HG03521 (cell line): ENCODE measurements at regions not wholly inside any gene's neighbourhood (a gene's known extent, or its start where the extent isn't known, plus 50 kb on each side); places are given as distances from the start of the nearest gene placed in this dataset.

ENCODE experiments used
- ATAC-seq: cut with Tn5 transposase; IDR thresholded peaks from one replicate; pipeline ENCODE4 v1.9.1; 2021; ENCODE audit warnings: mild to moderate bottlenecking, moderate library complexity; ENCODE audit not compliant: unreplicated experiment

- no peak for ATAC-seq
Observed at GRCh38 chr2:34070196-34070595, 471.1 kb upstream of the FAM98A start.

- ATAC-seq: no peak
Observed at GRCh38 chr2:34069604-34070003, 470.5 kb upstream of the FAM98A start.

DNA sequence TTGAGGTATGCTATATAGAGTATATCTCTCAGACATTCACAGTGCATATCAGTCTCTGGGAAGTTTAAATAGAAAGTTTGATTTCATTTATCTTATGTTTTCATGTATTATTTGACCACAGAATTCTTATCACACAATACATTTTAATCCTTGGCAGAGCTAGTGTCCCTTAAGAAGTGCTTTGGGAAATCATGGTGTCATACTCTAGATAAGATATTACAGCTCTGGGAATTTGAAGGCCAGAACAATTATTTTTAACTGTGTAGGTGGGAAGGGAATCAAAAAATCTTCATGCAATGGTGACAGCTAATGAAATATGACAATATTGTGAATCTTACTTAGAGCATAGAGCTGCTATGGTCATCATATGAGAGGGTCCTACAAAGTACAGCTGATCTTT lies 451.3 kb upstream of the FAM98A start:
- ATAC-seq: no peak

GRCh38 chr2:34045101-34045655 lies 446.1 kb upstream of the FAM98A start:
- no peak for ATAC-seq

DNA sequence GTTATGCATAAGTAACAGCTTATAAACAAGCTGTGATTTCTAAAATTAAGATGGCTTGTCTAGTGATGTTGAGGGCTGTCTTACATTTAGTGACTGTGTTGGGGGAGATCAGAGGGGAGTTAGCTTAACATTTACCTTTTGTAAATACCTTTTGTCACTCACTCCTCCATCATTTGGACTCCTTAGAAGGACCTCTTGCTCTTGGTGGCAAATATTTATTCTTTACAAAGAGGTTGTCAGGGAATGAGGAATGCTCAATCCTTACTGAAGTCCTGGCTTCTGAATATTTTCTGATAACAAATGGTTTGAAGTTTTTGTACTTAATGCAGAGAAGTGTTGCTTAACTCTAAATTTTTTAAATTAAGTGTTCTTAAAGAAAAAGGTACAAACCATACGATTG lies 438.8 kb upstream of the FAM98A start:
- no peak for ATAC-seq

DNA sequence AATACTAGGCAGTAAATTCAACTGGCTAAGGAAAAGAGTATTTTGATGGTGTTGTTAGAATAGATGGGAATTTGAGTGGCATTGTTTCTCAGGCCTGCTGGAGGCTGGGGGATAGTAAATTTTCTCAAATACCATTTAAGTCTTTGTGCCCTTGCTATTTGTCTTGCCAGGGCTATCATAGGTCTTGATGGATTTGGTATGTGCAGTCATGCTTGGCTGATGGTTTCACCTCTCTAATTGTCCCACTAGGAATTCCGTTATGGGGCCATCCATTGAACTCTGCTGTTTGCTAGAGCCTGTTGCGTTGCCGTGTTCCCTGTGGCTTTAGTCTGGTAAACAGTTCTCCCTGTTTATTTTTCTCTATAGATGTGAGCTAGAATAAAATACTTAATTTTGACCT lies 438.1 kb upstream of the FAM98A start:
- no peak for ATAC-seq

GRCh38 chr2:34031097-34031496 lies 432.0 kb upstream of the FAM98A start:
- no peak for ATAC-seq

GRCh38 chr2:34030273-34030672 lies 431.2 kb upstream of the FAM98A start:
- ATAC-seq: no peak

GRCh38 chr2:34029073-34029472 lies 430.0 kb upstream of the FAM98A start:
- ATAC-seq: no peak

DNA sequence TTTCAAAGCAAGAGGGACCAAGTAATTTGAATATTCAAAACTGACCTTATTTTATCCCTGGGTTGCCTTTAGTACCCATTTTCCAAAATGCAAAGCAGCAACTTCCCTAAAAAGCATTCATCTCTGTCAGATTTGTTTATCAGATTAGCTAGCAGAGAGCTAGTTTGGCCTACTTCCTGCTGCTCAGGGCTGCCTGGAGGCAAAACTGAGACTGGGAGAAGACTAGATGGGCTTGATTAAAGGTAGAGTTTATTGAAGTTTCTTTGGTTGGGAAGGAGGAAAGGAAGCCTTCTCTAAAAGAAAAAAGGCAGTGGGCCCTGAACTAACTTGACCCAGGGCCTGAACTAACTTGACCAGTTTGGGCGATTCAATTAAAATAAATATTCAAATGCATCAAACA lies 426.1 kb upstream of the FAM98A start:
- ATAC-seq: no peak

DNA sequence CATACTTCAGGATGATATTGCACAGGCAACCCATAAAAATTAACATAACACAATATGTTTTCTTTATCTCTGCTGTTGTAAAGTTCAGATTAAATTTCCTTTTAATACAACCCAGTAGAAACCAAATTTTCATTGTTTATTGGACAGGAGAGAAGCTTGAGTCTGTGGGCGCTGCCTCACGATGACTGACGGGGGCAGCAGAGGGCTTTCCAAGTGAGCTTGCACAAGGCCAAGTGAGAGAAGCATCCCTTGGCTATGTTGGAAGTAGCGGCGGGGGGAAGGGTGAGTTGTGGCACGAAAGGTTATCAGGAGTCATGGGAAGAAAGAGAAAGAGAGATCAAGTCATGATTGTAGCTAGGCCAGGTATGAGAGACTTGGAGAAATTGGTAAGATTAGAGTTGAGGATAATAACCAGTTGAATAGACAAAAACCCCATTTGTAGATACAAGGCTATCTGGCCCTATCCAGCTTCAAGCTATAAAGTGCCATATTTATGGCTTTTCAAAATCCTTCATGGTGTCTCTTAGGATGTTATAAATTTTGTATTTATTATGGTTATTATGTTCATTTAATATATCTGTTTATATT lies 413.7 kb upstream of the FAM98A start:
- ATAC-seq: no peak

- no peak for ATAC-seq
Observed at GRCh38 chr2:34011684-34012083, 412.6 kb upstream of the FAM98A start.

DNA sequence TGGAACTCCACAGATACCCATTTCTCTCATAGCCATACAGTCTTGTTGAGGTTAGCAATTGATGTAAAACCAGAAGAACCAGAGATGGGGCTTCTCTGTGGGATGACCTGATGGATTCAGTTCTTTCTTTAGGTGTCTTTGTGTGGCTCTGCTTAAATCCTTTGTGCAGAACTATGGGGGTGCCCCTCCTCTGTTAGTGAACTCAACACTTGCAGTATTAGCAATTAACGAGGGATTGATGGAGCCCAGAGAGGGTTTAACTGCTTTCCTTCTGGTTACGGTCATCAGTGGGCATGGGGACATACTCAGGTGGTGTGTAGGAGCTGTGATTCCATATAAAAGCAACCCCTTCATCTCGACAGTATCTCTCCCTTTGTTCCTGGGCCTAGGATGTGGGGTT lies 406.8 kb upstream of the FAM98A start:
- no peak for ATAC-seq

DNA sequence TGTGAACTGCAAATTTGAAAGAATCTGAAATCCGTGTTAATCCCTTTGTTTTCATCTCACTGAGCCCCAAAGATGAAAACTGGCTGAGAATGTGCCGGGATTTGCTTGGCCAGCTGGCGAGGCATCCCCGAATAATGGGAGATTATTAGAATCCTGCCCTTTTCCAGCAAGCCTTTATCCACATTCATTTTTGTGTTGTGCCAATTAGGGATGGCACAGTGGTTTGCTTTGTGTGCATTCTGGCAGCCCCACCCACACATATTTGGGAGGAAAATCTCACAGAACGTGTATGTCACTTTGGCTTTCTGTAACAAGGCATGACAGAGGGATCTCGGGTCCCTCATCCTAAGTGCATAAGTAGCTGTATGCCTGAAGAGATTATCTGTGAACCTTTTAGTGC lies 405.8 kb upstream of the FAM98A start:
- no peak for ATAC-seq

DNA sequence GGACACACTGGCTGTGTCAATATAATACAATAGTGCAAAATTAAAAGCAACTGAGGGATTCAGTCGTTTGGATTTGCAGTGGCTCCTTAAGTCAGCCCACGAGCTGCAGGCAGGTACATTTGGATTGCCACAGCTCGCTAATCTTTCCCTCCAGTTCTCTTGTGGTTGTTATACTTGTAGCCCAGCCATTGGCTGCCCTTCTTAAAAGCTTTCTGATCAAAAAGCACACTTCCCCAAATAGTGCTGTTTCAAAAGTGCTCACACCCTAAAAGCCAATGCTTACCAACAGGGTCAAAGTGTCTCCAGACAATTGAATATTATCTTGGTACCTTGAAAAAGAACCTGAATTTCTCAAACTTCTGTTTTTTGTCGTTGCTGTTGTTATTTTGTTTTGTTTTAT lies 404.7 kb upstream of the FAM98A start:
- ATAC-seq: no peak

DNA sequence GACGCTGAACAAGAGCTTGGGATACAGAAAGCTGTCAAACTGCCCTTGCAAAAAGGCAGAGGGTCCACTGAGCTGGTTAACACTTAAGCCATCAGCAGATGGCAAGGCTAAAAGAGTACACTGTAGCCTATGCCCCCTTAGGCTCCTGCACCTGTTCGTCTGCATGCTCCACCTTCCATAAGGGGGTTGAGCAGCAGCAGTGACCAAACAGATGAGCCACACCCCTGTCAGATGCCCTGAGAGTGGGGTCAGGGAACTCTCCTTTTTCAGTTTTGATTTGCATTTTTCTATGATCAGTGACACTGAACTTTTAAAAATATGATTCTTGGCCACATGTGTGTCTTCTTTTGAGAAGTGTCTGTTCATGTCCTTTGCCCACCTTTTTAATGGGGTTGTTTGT lies 402.5 kb upstream of the FAM98A start:
- no peak for ATAC-seq

DNA sequence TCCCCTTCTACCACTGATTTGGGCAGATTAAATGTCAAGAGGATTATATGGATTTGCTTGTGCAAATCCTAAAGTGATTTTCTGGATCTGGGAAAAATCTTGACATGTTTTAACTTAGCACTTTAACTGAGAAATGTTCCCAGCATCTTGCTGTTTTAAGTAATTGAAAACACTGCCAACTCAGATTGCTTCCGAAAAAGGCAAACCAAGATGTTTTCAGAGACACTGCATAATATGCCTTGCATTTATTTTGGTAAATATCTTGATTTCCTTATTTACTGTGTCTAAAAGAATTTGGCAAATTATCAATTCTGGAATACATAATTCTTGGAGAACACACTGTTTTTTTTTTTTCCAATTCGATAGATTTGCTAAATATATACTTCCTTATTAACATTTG lies 385.0 kb upstream of the FAM98A start:
- no peak for ATAC-seq

GRCh38 chr2:33978471-33978870 lies 379.4 kb upstream of the FAM98A start:
- ATAC-seq: no peak

DNA sequence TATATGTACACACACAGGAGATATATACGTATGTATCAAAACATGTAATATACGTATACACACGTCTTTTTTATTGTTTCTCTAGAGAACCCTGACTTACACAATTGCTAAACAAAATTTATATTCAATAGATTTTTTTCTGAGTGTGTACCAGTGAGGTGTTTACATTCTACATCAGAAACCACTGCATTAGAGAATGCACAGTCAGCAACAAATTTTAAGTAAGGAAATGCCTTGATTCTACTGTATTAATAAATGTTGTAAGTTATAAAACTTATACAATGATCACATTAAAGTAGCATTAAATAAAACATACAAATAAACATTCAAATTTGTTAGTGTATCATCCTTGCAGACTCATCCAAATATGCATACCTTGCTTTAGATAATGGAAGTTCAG lies 376.4 kb upstream of the FAM98A start:
- no peak for ATAC-seq

GRCh38 chr2:33967103-33967502 lies 368.0 kb upstream of the FAM98A start:
- no peak for ATAC-seq

DNA sequence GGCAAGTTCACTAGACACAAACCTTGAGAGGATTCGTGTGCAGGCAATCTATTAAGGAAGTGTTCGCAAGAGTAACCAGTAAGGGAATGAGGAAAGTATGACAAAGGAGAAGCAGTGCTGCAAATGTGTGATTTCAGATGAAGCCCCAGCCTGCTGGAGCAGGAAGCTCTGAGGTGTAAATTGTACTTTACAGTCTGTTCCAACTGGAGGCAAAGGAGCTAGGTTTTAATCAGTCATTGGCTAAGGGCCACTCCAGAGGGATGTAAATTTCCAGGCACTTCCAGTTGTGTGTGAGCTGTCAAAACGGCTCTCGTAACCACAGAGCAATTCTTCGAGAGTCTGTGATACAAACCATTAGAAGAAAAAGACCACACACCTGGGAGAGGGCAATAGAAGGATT lies 359.5 kb upstream of the FAM98A start:
- ATAC-seq: no peak

DNA sequence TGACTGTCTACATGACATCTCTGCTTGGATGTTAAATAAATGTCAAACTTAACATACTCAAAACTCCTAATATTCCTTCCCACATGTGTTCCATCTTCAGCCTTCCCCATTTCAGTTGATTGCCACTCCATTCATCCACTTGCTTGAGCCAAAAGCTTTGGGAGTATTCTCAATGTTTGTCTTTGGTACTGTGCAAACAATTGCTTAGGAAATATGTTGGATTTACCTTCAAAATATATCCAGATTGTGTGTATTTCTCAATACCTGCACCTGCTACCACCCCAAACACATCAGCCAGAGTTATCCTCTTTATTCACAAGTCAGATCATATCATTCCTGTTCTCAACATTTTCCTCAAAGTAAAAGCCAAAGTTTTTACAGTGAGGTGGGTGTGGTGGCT lies 350.3 kb upstream of the FAM98A start:
- ATAC-seq: no peak

DNA sequence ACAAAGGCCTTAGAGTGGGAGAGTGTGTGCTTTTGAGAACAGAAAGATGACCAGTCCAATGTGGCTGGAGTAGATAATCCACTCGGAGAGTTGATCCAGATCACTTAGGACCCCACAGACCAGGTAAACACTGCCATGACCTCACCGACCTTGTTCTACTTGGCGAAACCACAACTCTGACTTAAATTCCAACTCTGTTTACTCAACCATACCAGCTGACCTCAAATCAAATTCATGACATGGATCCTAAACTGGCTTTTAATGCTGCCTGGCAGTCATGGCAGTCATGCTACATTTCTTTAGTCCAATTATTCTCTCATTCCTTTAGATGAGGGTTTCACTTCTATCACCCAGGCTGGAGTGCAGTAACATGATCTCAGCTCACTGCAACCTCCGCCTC lies 347.1 kb upstream of the FAM98A start:
- ATAC-seq: no peak
